Activated CD4-positive, alpha-beta T cell treated with anti-CD3 and anti-CD28 coated beads for 48 hours (primary cell): ENCODE measurements at regions not wholly inside any gene's neighbourhood (a gene's known extent, or its start where the extent isn't known, plus 50 kb on each side); places are given as distances from the start of the nearest gene placed in this dataset.

Experiments
- DNase-seq: peaks from one replicate; pipeline ENCODE4 v3.0.0-alpha.2; 2020

- peak; percentile 17 for DNase-seq
Observed at GRCh38 chr3:194928831-194929577, 243.3 kb downstream of the FAM43A start.

DNA sequence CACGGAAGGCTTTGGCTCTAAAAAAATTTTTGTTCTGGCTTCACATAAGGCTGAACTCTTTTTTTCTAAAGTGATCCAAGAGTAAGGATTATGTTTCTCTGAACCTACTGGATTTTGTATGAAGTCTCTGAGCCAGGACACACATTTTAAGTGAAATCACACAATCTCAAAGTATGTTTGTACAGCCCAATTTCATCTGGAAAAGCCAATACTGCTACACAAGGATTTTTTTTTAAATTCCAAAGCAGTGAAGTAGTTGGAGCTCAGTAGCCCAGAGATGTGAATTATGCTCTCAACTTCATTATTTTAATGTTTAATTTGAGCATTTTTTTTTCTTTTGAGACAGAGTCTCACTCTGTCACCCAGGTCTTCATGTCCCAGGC lies 243.9 kb downstream of the FAM43A start:
- no peak for DNase-seq

- no peak for DNase-seq
Observed at GRCh38 chr3:194930377-194931204, 244.9 kb downstream of the FAM43A start.

GRCh38 chr3:194931347-194931746 lies 245.7 kb downstream of the FAM43A start:
- no peak for DNase-seq

DNA sequence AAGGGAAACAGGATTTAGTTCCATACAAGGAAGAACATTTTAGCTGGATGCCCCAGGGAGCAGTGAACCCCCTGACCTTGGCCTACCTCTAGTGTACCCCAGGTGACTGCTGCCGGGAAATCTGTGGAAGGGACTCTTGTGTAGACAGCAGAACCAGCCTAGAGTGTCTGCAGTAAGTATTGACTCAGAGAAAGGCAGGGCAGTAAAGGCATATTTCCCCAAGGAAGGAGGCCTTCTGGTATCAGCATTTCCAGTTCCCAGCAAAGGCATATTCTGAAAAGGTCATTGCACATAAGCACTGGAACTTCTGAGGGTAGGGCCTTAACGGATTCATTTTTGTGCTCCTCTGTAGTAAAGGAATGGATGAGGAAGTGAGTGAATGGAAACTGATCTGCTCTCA lies 246.2 kb downstream of the FAM43A start:
- DNase-seq: no peak

DNA sequence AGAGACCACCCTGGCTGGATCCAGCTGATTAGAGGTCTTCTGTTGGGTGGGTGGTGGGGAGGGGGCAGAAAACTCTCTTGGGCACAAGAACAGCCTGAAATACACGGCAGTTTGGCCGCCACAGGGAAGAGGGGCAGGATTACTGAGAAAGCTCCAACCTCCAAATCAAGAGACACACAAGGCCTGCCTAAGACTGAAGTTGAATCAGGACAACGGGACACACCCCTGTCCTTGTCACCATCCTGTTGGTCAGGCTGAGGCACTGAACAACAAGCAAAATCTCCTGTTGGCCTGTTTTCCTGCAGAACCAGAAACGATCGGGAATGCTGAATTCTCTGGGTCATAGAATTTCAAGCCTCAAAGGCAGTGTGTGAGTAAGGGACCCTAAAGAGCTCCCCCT lies 247.8 kb downstream of the FAM43A start:
- no peak for DNase-seq

GRCh38 chr3:194935061-194935460 lies 249.4 kb downstream of the FAM43A start:
- DNase-seq: no peak

GRCh38 chr3:194935632-194936470 lies 250.2 kb downstream of the FAM43A start:
- no peak for DNase-seq

- no peak for DNase-seq
Observed at GRCh38 chr3:194936659-194937058, 251.0 kb downstream of the FAM43A start.

- DNase-seq: no peak
Observed at GRCh38 chr3:194937144-194937543, 251.5 kb downstream of the FAM43A start.

- DNase-seq: no peak
Observed at GRCh38 chr3:194937882-194938321, 252.2 kb downstream of the FAM43A start.

- no peak for DNase-seq
Observed at GRCh38 chr3:194938845-194939531, 253.3 kb downstream of the FAM43A start.

- DNase-seq: no peak
Observed at GRCh38 chr3:194939532-194939909, 253.8 kb downstream of the FAM43A start.

DNA sequence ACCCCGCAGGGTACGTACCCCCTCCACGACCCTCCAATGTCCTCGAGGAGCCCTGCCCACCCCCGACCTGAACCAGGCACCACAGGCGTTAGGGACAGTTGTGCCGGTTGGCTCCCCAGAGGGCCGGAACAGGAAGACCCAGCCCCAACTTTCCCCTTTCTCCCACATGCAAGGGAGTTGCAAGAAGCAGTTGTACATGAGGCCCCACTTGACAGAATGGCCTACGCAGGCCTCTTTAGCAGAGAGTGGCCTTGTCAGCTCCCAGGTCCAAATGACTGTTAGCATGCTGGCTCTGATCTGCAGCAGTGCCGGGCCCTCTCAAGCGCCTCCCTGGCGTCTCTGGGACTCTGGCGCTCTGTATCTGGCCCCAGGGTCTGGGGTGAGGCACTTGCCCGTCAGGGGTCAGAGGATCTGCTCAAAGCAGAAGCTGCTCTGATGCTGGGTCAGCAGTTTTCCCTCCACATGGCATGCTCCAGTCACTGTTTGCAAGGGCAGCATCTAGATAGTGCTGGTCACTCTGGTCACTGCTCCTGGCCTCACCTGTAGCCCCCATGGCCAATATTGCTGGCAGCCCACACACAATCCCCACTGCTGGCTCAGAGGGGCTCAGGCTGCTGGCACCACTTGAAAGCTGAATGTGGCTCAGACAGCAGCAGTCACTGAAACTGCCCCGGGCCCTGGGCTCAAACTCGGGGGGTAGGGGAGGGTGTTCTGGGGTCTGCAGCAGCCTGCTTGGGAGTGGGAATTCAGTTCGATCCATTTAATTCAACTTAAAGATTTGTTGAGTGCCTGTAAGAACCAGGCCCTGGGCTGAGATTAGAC lies 254.5 kb downstream of the FAM43A start:
- no peak for DNase-seq

DNA sequence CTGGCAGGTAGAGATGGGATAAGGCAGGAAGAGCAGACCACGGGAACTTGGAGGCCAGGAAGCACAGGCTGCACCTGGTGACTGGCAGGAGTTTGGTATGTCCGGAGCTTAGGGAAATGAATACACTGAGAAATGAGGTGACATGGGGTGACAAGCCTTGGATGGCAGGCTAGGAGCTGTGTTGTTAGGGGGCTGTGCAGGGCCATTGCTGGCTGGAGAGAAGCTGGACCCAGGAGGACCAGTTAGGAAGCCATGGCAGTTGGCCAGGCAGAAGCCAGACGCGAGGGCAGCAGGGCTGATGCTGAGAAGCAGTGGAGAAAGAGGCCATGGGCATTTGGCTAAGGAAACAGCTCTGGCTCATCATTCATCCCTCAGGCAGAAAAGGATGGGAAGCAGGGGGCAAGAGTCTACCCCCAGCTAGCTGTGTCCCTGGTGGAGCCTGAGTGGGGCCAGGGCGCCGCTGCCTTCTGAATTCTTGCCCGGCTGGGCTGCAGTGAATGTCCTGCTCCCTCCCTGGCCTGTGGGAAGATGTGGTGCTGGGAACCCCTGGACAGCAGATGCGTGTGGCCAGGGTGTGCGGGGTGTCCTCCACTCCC lies 255.8 kb downstream of the FAM43A start:
- no peak for DNase-seq

DNA sequence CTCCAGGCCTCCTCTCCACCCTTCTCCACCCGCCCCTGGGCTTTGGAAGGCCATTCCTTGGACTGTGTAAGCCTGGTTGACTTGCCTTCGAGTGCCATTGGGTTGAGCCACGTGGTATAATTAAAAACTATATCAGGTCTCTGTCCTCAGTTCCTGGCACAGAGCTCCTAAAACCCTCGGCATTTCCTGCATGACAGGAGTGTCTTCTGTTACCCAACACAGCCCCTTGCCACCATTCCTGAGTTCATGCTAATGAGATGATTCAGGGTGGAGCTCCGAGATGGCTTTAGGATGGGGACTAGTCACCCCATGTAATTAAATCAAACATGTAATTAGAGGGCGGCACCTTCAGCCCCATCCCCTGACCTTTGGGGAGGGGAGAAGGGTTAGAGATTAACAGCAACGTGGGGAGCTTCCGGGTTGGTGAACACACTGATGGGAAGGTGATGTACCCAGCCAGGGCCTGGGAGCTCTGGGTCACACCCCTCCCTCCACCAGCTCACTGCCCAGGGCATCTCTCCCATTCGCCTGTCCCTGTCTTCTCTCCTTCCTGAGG lies 256.4 kb downstream of the FAM43A start:
- no peak for DNase-seq

DNA sequence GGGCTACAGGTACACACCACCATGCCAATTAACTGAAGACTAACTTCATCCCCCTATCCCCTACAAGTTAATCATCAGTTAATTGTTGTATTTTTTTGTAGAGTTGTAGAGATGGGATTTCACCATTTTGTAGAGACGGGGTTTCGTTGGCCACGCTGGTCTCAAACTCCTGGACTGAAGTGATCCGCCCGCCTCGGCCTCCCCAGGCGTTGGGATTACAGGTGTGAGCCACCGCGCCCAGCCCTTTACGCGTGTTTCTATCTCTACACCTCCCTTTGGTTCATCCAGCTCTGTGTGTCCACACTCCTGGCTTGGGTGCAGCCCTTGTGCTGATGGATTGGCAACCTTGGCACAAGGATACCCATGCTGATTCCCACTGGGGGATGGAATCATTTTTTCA lies 258.8 kb downstream of the FAM43A start:
- no peak for DNase-seq

DNA sequence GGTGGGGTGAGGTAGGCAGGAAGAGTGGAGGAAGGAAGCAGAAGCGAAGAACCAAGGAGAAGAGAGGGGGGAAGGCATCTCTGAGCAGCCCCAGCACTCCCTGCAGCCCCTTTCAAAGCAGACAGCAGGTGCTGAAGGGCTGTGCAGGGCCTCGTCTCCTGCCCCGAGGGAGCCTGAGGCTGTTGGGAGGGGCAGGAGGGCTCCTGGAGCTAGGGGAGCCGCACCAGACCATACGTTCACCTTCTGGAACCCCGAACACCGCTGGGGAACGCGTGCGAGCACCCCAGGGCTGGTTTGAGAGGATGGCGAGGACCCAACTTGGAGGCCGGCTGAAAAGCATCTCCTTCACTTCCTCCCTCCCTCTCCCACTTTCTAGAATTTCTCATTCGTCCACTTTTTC lies 259.8 kb downstream of the FAM43A start:
- no peak for DNase-seq

DNA sequence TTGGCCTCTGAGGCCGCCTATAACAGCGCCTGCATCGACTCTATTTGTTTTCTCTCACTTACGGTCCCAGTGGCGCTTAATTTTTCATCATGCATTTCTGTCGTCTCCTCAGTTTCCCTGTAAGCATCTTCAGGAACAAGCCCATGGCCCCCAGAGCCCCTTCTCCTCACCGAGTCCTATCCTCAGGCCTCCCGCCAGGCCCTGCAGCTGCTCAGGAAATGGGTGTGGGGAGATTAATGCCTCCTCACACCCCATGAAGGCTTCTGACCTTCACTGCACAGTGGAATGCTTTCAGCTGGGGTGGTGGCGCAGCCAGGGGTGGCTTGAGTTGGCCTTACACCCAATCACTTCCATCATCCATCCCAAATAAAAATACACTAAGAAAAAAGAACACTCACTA lies 260.4 kb downstream of the FAM43A start:
- no peak for DNase-seq

DNA sequence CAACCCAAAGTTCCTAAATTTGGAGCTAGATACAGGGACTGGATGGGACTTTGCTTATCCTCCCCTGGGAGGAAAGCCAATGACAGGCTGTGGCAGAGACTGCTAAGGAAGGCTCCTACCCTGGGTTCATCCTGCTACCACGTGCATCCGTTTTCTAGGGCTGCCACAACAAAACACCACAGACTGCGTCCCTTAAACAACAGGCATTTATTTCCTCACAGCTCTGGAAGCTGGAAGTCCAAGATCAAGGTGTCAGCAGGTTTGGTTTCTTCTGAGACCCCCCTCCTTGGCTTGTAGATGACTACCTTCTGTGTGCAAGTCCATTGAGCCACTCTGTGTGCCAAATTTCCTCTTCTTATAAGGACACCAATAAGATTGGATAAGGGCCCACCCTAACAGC lies 263.9 kb downstream of the FAM43A start:
- DNase-seq: no peak
